ENCODE measurements at regions not wholly inside any gene's neighbourhood (a gene's known extent, or its start where the extent isn't known, plus 50 kb on each side); places are given as distances from the start of the nearest gene placed in this dataset.

- Mint-ChIP-seq H3K4me1 (peaks cover 10% of the 10 kb centered on the region), H3K27me3 (ENCODE audit: low read depth) (peaks cover 5% of the 10 kb centered on the region), H3K9me3 (peaks cover 7% of the 10 kb centered on the region), H3K4me3 (no peak overlapping the region), H3K36me3 (no peaks in the 10 kb centered on the region), H3K27ac (no peak overlapping the region)
- TF ChIP-seq CTCF (IDR thresholded peaks at IDR 0.05; ENCODE audit: unreplicated experiment), result no peak
- no peak for DNase-seq (ENCODE audit: low spot score in 2 of 2, unreplicated experiment in 2 of 2)
Measured at GRCh38 chr17:71283486-71283885, 837.3 kb upstream of the SOX9 start.

- peaks cover 5% of the 10 kb centered on the region for H3K27me3 Mint-ChIP-seq (ENCODE audit: low read depth)
- no peak for DNase-seq (ENCODE audit: low spot score in 2 of 2, unreplicated experiment in 2 of 2)
- H3K4me3 Mint-ChIP-seq, result no peak overlapping the region
- H3K9me3 Mint-ChIP-seq, result peaks cover 3% of the 10 kb centered on the region
- H3K4me1 Mint-ChIP-seq, result peaks cover 10% of the 10 kb centered on the region
- H3K27ac Mint-ChIP-seq, result no peak overlapping the region
- H3K36me3 Mint-ChIP-seq, result no peaks in the 10 kb centered on the region
- no peak for TF ChIP-seq CTCF (IDR thresholded peaks at IDR 0.05; ENCODE audit: unreplicated experiment)
Measured at GRCh38 chr17:71284032-71284755, 836.6 kb upstream of the SOX9 start.

- no peak for DNase-seq (ENCODE audit: low spot score in 2 of 2, unreplicated experiment in 2 of 2)
- no peak overlapping the region for H3K4me3 Mint-ChIP-seq
- peaks cover 10% of the 10 kb centered on the region for H3K4me1 Mint-ChIP-seq
- peaks cover 5% of the 10 kb centered on the region for H3K27me3 Mint-ChIP-seq (ENCODE audit: low read depth)
- peaks cover 3% of the 10 kb centered on the region for H3K9me3 Mint-ChIP-seq
- TF ChIP-seq CTCF (IDR thresholded peaks at IDR 0.05; ENCODE audit: unreplicated experiment), result no peak
- no peak overlapping the region for H3K27ac Mint-ChIP-seq
- H3K36me3 Mint-ChIP-seq, result no peaks in the 10 kb centered on the region
Measured at GRCh38 chr17:71286625-71287024, 834.2 kb upstream of the SOX9 start.

- Mint-ChIP-seq H3K36me3 (no peaks in the 10 kb centered on the region), H3K4me3 (peak overlapping the region; percentile 45), H3K4me1 (peaks cover 8% of the 10 kb centered on the region), H3K27ac (no peak overlapping the region), H3K27me3 (ENCODE audit: low read depth) (peaks cover 5% of the 10 kb centered on the region), H3K9me3 (peaks cover 3% of the 10 kb centered on the region)
- DNase-seq (ENCODE audit: low spot score in 2 of 2, unreplicated experiment in 2 of 2), result no peak
- no peak for TF ChIP-seq CTCF (IDR thresholded peaks at IDR 0.05; ENCODE audit: unreplicated experiment)
Measured at GRCh38 chr17:71287071-71287823, 833.6 kb upstream of the SOX9 start.

GRCh38 chr17:71292006-71292405, 828.8 kb upstream of the SOX9 start:
- Mint-ChIP-seq H3K4me1 (peaks cover 7% of the 10 kb centered on the region), H3K27ac (no peak overlapping the region), H3K4me3 (no peak overlapping the region), H3K36me3 (no peaks in the 10 kb centered on the region), H3K27me3 (ENCODE audit: low read depth) (peaks cover 2% of the 10 kb centered on the region), H3K9me3 (peaks cover 3% of the 10 kb centered on the region)
- no peak for DNase-seq (ENCODE audit: low spot score in 2 of 2, unreplicated experiment in 2 of 2)
- no peak for TF ChIP-seq CTCF (IDR thresholded peaks at IDR 0.05; ENCODE audit: unreplicated experiment)
